ENCODE measurements at regions not wholly inside any gene's neighbourhood (a gene's known extent, or its start where the extent isn't known, plus 50 kb on each side); places are given as distances from the start of the nearest gene placed in this dataset.

DNA sequence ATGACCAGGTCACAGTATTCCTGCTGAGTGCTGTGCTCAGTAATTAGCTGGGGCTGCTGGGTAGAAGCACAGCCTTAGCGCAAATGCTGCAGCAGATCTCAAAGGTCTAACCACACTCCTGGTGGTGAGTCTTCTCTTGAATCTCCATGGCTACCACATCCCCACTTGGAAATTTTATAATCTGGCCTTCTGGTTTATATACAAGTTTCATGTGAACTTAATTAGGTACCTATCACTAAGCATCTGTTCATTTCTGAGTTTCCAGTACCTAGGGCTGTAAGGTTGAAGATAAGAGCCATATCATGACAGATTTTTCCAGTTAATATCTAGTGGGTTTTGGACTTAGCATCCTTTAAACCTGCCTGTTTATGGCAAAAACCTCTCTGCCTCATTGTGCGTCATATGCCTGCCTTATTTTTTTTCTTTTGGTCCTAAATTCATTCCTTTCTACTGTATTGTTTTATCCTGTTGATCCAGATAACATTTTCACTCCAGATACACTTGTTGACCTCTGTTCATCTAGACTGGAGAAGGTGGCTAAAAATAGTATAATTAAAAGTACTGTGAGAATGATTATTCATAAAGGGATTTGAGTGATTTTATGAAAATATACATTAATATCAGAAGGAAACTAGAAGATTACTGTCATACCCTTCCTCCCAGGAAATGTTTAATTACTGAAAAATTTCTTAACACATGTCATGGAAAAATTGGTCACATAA is 168.4 kb upstream of the THUMPD2 start:
- ATAC-seq (ENCODE audit: low read depth), result no peak

DNA sequence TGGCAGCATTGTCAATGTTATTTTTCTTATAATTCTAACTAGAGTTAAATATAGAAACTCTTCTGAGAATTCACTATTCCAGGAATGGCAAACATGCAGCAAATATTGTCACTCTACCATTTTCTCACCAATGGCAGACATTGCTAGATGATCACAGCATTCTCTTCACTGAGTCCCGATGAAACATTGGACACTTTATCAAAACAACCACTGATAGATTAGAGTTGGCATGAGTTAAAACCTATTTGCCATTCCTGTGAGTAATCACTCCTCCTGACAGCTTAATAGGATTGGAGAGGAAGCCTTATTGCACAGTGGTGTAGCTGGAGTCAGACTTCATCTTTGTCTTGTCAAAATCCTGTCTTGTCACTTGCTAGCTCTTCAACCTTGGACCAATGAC is 163.9 kb upstream of the THUMPD2 start:
- Histone ChIP-seq H3K4me1 (ENCODE audit: insufficient read depth, poor library complexity, severe bottlenecking) (no peaks in the 10 kb centered on the region), H3K9me3 (ENCODE audit: severe bottlenecking) (no peaks in the 10 kb centered on the region), H3K27me3 (ENCODE audit: insufficient read depth, poor library complexity, severe bottlenecking) (no peaks in the 10 kb centered on the region), H3K36me3 (ENCODE audit: low read depth) (no peaks in the 10 kb centered on the region), H3K27ac (ENCODE audit: poor library complexity, severe bottlenecking) (no peak overlapping the region), H3K4me3 (ENCODE audit: severe bottlenecking) (no peak overlapping the region)
- DNase-seq (ENCODE audit: low spot score), result no peak
- TF ChIP-seq, protein P1, sequence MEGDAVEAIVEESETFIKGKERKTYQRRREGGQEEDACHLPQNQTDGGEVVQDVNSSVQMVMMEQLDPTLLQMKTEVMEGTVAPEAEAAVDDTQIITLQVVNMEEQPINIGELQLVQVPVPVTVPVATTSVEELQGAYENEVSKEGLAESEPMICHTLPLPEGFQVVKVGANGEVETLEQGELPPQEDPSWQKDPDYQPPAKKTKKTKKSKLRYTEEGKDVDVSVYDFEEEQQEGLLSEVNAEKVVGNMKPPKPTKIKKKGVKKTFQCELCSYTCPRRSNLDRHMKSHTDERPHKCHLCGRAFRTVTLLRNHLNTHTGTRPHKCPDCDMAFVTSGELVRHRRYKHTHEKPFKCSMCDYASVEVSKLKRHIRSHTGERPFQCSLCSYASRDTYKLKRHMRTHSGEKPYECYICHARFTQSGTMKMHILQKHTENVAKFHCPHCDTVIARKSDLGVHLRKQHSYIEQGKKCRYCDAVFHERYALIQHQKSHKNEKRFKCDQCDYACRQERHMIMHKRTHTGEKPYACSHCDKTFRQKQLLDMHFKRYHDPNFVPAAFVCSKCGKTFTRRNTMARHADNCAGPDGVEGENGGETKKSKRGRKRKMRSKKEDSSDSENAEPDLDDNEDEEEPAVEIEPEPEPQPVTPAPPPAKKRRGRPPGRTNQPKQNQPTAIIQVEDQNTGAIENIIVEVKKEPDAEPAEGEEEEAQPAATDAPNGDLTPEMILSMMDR (IDR thresholded peaks at IDR 0.05; ENCODE audit: poor library complexity, severe bottlenecking), result no peak
- ATAC-seq (ENCODE audit: low read depth), result no peak

More for the DNA sequence above, 168.4 kb upstream of the THUMPD2 start:
- TF ChIP-seq, protein P1 (IDR thresholded peaks at IDR 0.05; ENCODE audit: poor library complexity, severe bottlenecking), result no peak
- no peak for DNase-seq (ENCODE audit: low spot score)
- Histone ChIP-seq H3K36me3 (ENCODE audit: low read depth) (no peaks in the 10 kb centered on the region), H3K9me3 (ENCODE audit: severe bottlenecking) (no peaks in the 10 kb centered on the region), H3K27me3 (ENCODE audit: insufficient read depth, poor library complexity, severe bottlenecking) (no peaks in the 10 kb centered on the region), H3K4me1 (ENCODE audit: insufficient read depth, poor library complexity, severe bottlenecking) (no peaks in the 10 kb centered on the region), H3K27ac (ENCODE audit: poor library complexity, severe bottlenecking) (no peak overlapping the region), H3K4me3 (ENCODE audit: severe bottlenecking) (no peak overlapping the region)

DNA sequence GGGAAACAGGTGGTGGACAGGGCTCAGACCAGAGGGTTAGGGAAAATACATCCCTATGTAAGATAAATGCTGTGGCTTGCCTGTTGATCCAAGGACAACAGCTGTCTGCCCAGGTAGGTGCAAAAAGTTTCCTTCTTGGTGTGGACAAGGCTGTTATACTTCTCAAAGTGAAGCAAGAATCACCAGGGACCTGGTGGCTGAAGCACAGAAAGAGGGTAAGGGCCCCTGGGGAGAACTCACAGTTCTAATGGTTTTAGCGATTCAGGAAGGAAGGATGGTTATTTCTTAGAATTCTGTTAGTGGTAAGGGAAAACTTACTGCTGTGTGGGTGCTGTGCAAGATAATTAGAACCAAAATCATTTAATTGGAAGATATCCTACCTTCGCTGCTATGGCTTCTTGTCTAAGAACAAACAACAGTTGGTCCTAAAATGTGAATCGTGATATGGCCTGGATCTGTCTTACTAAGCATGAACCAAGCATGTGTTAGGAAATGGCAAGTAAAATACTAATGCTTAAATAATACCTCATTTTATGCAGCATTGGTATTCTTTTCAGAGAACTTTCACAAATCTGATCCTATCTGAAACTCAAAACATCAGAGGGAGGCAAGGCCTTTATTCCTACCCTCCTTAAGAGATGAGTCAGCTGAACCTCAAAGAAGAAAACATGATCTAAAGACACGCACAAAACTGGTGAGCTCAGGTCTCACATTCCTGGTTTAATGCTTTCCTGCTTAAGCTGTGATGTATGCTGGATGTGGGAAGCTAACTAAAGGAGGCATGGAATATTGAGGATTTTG is 159.2 kb upstream of the THUMPD2 start:
- Histone ChIP-seq H3K4me3 (ENCODE audit: severe bottlenecking) (no peak overlapping the region), H3K27ac (ENCODE audit: poor library complexity, severe bottlenecking) (no peak overlapping the region), H3K9me3 (ENCODE audit: severe bottlenecking) (no peaks in the 10 kb centered on the region), H3K36me3 (ENCODE audit: low read depth) (no peaks in the 10 kb centered on the region), H3K4me1 (ENCODE audit: insufficient read depth, poor library complexity, severe bottlenecking) (no peaks in the 10 kb centered on the region), H3K27me3 (ENCODE audit: insufficient read depth, poor library complexity, severe bottlenecking) (no peaks in the 10 kb centered on the region)
- DNase-seq (ENCODE audit: low spot score) (no peak), ATAC-seq (ENCODE audit: low read depth) (peak; percentile 73)
- TF ChIP-seq, protein P1 (IDR thresholded peaks at IDR 0.05; ENCODE audit: poor library complexity, severe bottlenecking), result no peak

DNA sequence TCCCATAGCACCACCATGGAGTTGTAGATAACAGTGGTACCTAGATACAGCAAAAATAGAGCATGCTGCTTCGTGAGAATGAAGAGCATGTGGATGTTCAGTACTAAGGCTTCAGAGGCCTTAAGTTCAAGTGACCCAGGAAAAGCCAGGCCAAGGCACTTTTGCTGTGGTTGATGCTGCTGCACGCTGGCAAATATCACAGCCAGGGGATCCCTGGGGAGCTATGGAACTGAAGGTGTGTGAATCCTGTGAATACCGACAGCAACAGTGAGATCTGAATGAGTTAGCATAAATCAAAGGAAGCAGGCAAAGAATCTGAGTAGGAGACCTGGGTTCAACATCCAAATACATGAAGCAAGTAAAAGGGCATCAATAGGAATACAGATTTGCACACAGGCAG is 158.6 kb upstream of the THUMPD2 start:
- TF ChIP-seq, protein P1 (IDR thresholded peaks at IDR 0.05; ENCODE audit: poor library complexity, severe bottlenecking), result no peak
- H3K4me3 ChIP-seq (ENCODE audit: severe bottlenecking), result no peak overlapping the region

More for the DNA sequence above, 158.6 kb upstream of the THUMPD2 start:
- ATAC-seq (ENCODE audit: low read depth) (no peak), DNase-seq (ENCODE audit: low spot score) (no peak)
- Histone ChIP-seq H3K9me3 (ENCODE audit: severe bottlenecking) (no peaks in the 10 kb centered on the region), H3K27ac (ENCODE audit: poor library complexity, severe bottlenecking) (no peak overlapping the region), H3K36me3 (ENCODE audit: low read depth) (no peaks in the 10 kb centered on the region), H3K27me3 (ENCODE audit: insufficient read depth, poor library complexity, severe bottlenecking) (no peaks in the 10 kb centered on the region), H3K4me1 (ENCODE audit: insufficient read depth, poor library complexity, severe bottlenecking) (no peaks in the 10 kb centered on the region)
